ENCODE measurements at regions not wholly inside any gene's neighbourhood (a gene's known extent, or its start where the extent isn't known, plus 50 kb on each side); places are given as distances from the start of the nearest gene placed in this dataset.

DNA sequence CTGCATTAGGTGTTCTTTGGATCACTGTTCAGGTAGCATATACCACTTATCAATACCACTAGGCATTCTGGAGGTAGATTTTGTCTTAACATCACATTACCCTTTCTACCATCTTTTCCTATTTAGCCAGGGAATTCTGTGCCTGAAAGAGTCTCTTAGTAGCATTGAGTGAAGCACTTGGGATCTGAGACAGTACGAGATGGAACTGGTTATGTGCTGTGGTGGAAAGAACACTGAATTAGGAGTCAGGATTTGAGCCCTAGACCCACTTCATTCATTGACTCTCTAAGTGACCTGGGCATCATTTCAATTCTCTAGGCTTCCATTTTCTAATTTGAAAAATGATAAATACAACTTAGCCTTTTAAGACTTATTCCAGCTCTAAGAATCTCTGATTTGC lies 291.1 kb downstream of the DMAC1 start:
- TF ChIP-seq, protein P1, sequence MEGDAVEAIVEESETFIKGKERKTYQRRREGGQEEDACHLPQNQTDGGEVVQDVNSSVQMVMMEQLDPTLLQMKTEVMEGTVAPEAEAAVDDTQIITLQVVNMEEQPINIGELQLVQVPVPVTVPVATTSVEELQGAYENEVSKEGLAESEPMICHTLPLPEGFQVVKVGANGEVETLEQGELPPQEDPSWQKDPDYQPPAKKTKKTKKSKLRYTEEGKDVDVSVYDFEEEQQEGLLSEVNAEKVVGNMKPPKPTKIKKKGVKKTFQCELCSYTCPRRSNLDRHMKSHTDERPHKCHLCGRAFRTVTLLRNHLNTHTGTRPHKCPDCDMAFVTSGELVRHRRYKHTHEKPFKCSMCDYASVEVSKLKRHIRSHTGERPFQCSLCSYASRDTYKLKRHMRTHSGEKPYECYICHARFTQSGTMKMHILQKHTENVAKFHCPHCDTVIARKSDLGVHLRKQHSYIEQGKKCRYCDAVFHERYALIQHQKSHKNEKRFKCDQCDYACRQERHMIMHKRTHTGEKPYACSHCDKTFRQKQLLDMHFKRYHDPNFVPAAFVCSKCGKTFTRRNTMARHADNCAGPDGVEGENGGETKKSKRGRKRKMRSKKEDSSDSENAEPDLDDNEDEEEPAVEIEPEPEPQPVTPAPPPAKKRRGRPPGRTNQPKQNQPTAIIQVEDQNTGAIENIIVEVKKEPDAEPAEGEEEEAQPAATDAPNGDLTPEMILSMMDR (IDR thresholded peaks at IDR 0.05; ENCODE audit: low read length) = no peak
- no peak for TF ChIP-seq EZH2 (IDR thresholded peaks at IDR 0.05; ENCODE audit: borderline replicate concordance, low read length)
